Muscle of arm (tissue), 1 donor: ENCODE measurements at regions not wholly inside any gene's neighbourhood (a gene's known extent, or its start where the extent isn't known, plus 50 kb on each side); places are given as distances from the start of the nearest gene placed in this dataset.
"Not testable (repeated sequence)": the region's sequence is repeated elsewhere in the genome, so short reads cannot be mapped to it uniquely, and the experiment has no call there.

Source experiments
- DNase-seq: peaks from one replicate; pipeline ENCODE4 v3.0.0-alpha.2; 2013

- no peak for DNase-seq
These were observed 136.9 kb upstream of the CDK6 start for GRCh38 chr7:92973293-92973731.

GRCh38 chr7:92972441-92972840 is 136.1 kb upstream of the CDK6 start:
- DNase-seq = no peak

- DNase-seq = no peak
These were observed 132.7 kb upstream of the CDK6 start for GRCh38 chr7:92969061-92969460.

GRCh38 chr7:92968502-92968901 is 132.1 kb upstream of the CDK6 start:
- DNase-seq = no peak

- no peak for DNase-seq
These were observed 130.9 kb upstream of the CDK6 start for GRCh38 chr7:92967238-92967637.

- peak; percentile 46 for DNase-seq
These were observed 127.8 kb upstream of the CDK6 start for GRCh38 chr7:92964141-92964540.

GRCh38 chr7:92963566-92963965 is 127.2 kb upstream of the CDK6 start:
- no peak for DNase-seq

GRCh38 chr7:92961961-92962360 is 125.6 kb upstream of the CDK6 start:
- no peak for DNase-seq

- DNase-seq = no peak
These were observed 120.2 kb upstream of the CDK6 start for GRCh38 chr7:92956575-92956974.

- no peak for DNase-seq
These were observed 118.7 kb upstream of the CDK6 start for GRCh38 chr7:92955081-92955480.

- no peak for DNase-seq
These were observed 117.3 kb upstream of the CDK6 start for GRCh38 chr7:92953657-92954056.

- no peak for DNase-seq
These were observed 113.4 kb upstream of the CDK6 start for GRCh38 chr7:92949748-92950147.

GRCh38 chr7:92945840-92946239 is 109.5 kb upstream of the CDK6 start:
- DNase-seq = no peak

GRCh38 chr7:92944633-92945032 is 108.3 kb upstream of the CDK6 start:
- DNase-seq = peak; percentile 19

GRCh38 chr7:92942706-92943105 is 106.3 kb upstream of the CDK6 start:
- not testable (repeated sequence) for DNase-seq

GRCh38 chr7:92939666-92940360 is 103.4 kb upstream of the CDK6 start:
- DNase-seq = no peak

- no peak for DNase-seq
These were observed 97.7 kb upstream of the CDK6 start for GRCh38 chr7:92934096-92934495.

GRCh38 chr7:92932450-92932849 is 96.1 kb upstream of the CDK6 start:
- DNase-seq = no peak

- DNase-seq = no peak
These were observed 94.0 kb upstream of the CDK6 start for GRCh38 chr7:92930404-92930803.

GRCh38 chr7:92926697-92927044 is 90.3 kb upstream of the CDK6 start:
- no peak for DNase-seq

- DNase-seq = no peak
These were observed 89.7 kb upstream of the CDK6 start for GRCh38 chr7:92925876-92926696.

GRCh38 chr7:92924800-92925199 is 88.4 kb upstream of the CDK6 start:
- no peak for DNase-seq

GRCh38 chr7:92917230-92917629 is 80.9 kb upstream of the CDK6 start:
- no peak for DNase-seq
